ENCODE measurements at regions not wholly inside any gene's neighbourhood (a gene's known extent, or its start where the extent isn't known, plus 50 kb on each side); places are given as distances from the start of the nearest gene placed in this dataset.

GRCh38 chr10:62899311-62899710 is 83.1 kb upstream of the EGR2 start:
- Histone ChIP-seq H2AFZ (ENCODE audit: low read depth) (no peak overlapping the region), H4K20me1 (ENCODE audit: insufficient read depth) (no peaks in the 10 kb centered on the region), H3K4me1 (ENCODE audit: low read depth, poor library complexity, severe bottlenecking) (no peaks in the 10 kb centered on the region), H3K79me2 (ENCODE audit: insufficient read depth, low read depth) (no peaks in the 10 kb centered on the region), H3K36me3 (ENCODE audit: insufficient read depth) (no peaks in the 10 kb centered on the region), H3K27ac (no peak overlapping the region), H3K27me3 (ENCODE audit: insufficient read depth, low read depth) (no peaks in the 10 kb centered on the region), H3K9ac (no peak overlapping the region), H3K4me2 (no peak overlapping the region), H3K4me3 (IDR thresholded peaks at IDR 0.05; ENCODE audit: insufficient read depth, low read depth, low read length) (no peak overlapping the region)
- TF ChIP-seq CTCF (conservative IDR thresholded peaks at IDR 0.05; ENCODE audit: low read depth, low read length), result no peak

GRCh38 chr10:62895063-62895462 is 78.9 kb upstream of the EGR2 start:
- Histone ChIP-seq H3K27me3 (ENCODE audit: insufficient read depth, low read depth) (no peaks in the 10 kb centered on the region), H3K36me3 (ENCODE audit: insufficient read depth) (no peaks in the 10 kb centered on the region), H3K27ac (no peak overlapping the region)

GRCh38 chr10:62894156-62894555 is 78.0 kb upstream of the EGR2 start:
- Histone ChIP-seq H3K9ac (no peak overlapping the region), H3K36me3 (ENCODE audit: insufficient read depth) (no peaks in the 10 kb centered on the region), H3K4me3 (IDR thresholded peaks at IDR 0.05; ENCODE audit: insufficient read depth, low read depth, low read length) (no peak overlapping the region), H3K27ac (no peak overlapping the region), H3K4me1 (ENCODE audit: low read depth, poor library complexity, severe bottlenecking) (no peaks in the 10 kb centered on the region), H3K27me3 (ENCODE audit: insufficient read depth, low read depth) (no peaks in the 10 kb centered on the region), H2AFZ (ENCODE audit: low read depth) (no peak overlapping the region), H3K4me2 (no peak overlapping the region), H4K20me1 (ENCODE audit: insufficient read depth) (no peaks in the 10 kb centered on the region), H3K79me2 (ENCODE audit: insufficient read depth, low read depth) (no peaks in the 10 kb centered on the region)
- TF ChIP-seq CTCF (conservative IDR thresholded peaks at IDR 0.05; ENCODE audit: low read depth, low read length), result no peak

More at GRCh38 chr10:62895063-62895462, 78.9 kb upstream of the EGR2 start:
- H2AFZ ChIP-seq (ENCODE audit: low read depth), result no peak overlapping the region
- no peak for TF ChIP-seq CTCF (conservative IDR thresholded peaks at IDR 0.05; ENCODE audit: low read depth, low read length)
- H4K20me1 ChIP-seq (ENCODE audit: insufficient read depth), result no peaks in the 10 kb centered on the region
- no peak overlapping the region for H3K9ac ChIP-seq
- H3K4me1 ChIP-seq (ENCODE audit: low read depth, poor library complexity, severe bottlenecking), result no peaks in the 10 kb centered on the region
- H3K79me2 ChIP-seq (ENCODE audit: insufficient read depth, low read depth), result no peaks in the 10 kb centered on the region
- no peak overlapping the region for H3K4me2 ChIP-seq
- no peak overlapping the region for H3K4me3 ChIP-seq (IDR thresholded peaks at IDR 0.05; ENCODE audit: insufficient read depth, low read depth, low read length)

GRCh38 chr10:62893036-62893435 is 76.9 kb upstream of the EGR2 start:
- no peaks in the 10 kb centered on the region for H3K4me1 ChIP-seq (ENCODE audit: low read depth, poor library complexity, severe bottlenecking)
- H3K27me3 ChIP-seq (ENCODE audit: insufficient read depth, low read depth), result no peaks in the 10 kb centered on the region
- H4K20me1 ChIP-seq (ENCODE audit: insufficient read depth), result no peaks in the 10 kb centered on the region
- H3K4me2 ChIP-seq, result no peak overlapping the region
- H3K36me3 ChIP-seq (ENCODE audit: insufficient read depth), result no peaks in the 10 kb centered on the region
- no peaks in the 10 kb centered on the region for H3K79me2 ChIP-seq (ENCODE audit: insufficient read depth, low read depth)
- no peak overlapping the region for H3K9ac ChIP-seq
- H3K4me3 ChIP-seq (IDR thresholded peaks at IDR 0.05; ENCODE audit: insufficient read depth, low read depth, low read length), result no peak overlapping the region
- H3K27ac ChIP-seq, result no peak overlapping the region
- TF ChIP-seq CTCF (conservative IDR thresholded peaks at IDR 0.05; ENCODE audit: low read depth, low read length), result no peak
- H2AFZ ChIP-seq (ENCODE audit: low read depth), result no peak overlapping the region
